Lower leg skin (tissue), 3 donors: ENCODE measurements at regions not wholly inside any gene's neighbourhood (a gene's known extent, or its start where the extent isn't known, plus 50 kb on each side); places are given as distances from the start of the nearest gene placed in this dataset.

Experiments
- POLR2A ChIP-seq, 2 donors: fragments of 450-650 bp; IDR thresholded peaks; one replicate each; pipeline ENCODE4 v1.6.1; 2016 to 2017; ENCODE audit warnings: antibody characterized with exemption in 2 of 2, mild to moderate bottlenecking in 1 of 2, moderate library complexity in 1 of 2
- TF ChIP-seq, protein P1 (sequence below), 3 donors: fragments of 450-650 bp; IDR thresholded peaks; one replicate each; pipeline ENCODE4 v1.5.1; 2016; ENCODE audit warnings: antibody characterized with exemption in 3 of 3, mild to moderate bottlenecking in 3 of 3, moderate library complexity in 2 of 3

DNA sequence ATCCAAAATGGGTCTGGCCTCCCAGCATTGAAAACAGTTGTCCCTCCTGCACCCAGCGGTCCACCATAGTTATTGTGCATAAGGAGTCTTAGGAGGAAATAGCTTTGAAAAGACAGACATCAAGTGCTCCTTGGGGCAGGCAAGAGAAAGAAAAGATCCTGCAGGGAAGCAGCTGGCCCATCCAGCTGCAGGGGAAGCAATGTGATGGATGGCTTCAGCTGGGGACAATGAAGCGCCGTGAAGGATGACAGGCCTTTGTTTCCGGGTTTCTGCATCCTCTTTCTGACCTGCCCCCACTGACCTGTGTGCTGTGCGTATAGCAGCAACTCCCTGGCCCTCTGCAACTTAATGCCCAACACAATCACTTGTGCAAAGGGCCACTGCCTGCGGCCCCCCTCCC is 142.9 kb upstream of the NCKAP5 start:
- TF ChIP-seq, protein P1, sequence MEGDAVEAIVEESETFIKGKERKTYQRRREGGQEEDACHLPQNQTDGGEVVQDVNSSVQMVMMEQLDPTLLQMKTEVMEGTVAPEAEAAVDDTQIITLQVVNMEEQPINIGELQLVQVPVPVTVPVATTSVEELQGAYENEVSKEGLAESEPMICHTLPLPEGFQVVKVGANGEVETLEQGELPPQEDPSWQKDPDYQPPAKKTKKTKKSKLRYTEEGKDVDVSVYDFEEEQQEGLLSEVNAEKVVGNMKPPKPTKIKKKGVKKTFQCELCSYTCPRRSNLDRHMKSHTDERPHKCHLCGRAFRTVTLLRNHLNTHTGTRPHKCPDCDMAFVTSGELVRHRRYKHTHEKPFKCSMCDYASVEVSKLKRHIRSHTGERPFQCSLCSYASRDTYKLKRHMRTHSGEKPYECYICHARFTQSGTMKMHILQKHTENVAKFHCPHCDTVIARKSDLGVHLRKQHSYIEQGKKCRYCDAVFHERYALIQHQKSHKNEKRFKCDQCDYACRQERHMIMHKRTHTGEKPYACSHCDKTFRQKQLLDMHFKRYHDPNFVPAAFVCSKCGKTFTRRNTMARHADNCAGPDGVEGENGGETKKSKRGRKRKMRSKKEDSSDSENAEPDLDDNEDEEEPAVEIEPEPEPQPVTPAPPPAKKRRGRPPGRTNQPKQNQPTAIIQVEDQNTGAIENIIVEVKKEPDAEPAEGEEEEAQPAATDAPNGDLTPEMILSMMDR (IDR thresholded peaks at IDR 0.05): no peak
- TF ChIP-seq POLR2A (IDR thresholded peaks at IDR 0.05): no peak
